Liver (tissue), 3 donors: ENCODE measurements at regions not wholly inside any gene's neighbourhood (a gene's known extent, or its start where the extent isn't known, plus 50 kb on each side); places are given as distances from the start of the nearest gene placed in this dataset.

Source experiments
- CTCF ChIP-seq: fragments of 150-350 bp; IDR thresholded peaks from 2 replicates; pipeline ENCODE4 v1.5.1; 2017; ENCODE audit warnings: improper control_type of control experiment, low read depth, low read length; ENCODE audit not compliant: missing input control
- EGR1 ChIP-seq, 2 donors: IDR thresholded peaks; 2 replicates each; pipeline ENCODE4 v1.6.1; 2016 to 2018; ENCODE audit warnings: antibody characterized with exemption in 2 of 2, low read depth in 2 of 2
- JUND ChIP-seq, 2 donors: IDR thresholded peaks; 2 replicates each; pipeline ENCODE4 v1.6.1; 2016; ENCODE audit warnings: antibody characterized with exemption in 2 of 2
- MAX ChIP-seq: IDR thresholded peaks from 2 replicates; pipeline ENCODE4 v1.6.1; 2016; ENCODE audit warnings: antibody characterized with exemption
- SP1 ChIP-seq: IDR thresholded peaks from 2 replicates; pipeline ENCODE4 v1.6.1; 2018; ENCODE audit warnings: antibody characterized with exemption, mild to moderate bottlenecking
- YY1 ChIP-seq: IDR thresholded peaks from 2 replicates; pipeline ENCODE4 v1.6.1; 2016; ENCODE audit warnings: antibody characterized with exemption, mild to moderate bottlenecking
- ZBTB33 ChIP-seq: IDR thresholded peaks from 2 replicates; pipeline ENCODE4 v1.6.1; 2016; ENCODE audit warnings: antibody characterized with exemption
- donor health status: healthy.
- donor health status: healthy.

GRCh38 chr4:31259119-31259518 is 539.0 kb downstream of the PCDH7 start:
- TF ChIP-seq CTCF (no peak), ZBTB33 (no peak), MAX (no peak), JUND (IDR thresholded peaks at IDR 0.05) (no peak), EGR1 (IDR thresholded peaks at IDR 0.05; ENCODE audit: low read depth in 2 of 2) (no peak), SP1 (no peak), YY1 (no peak)
